NCI-H526 treated with DMSO at 0.1 percent for 48 hours (cell line): ENCODE measurements at regions not wholly inside any gene's neighbourhood (a gene's known extent, or its start where the extent isn't known, plus 50 kb on each side); places are given as distances from the start of the nearest gene placed in this dataset.

ENCODE experiments used
- DNase-seq: peaks from one replicate; lab custom pipeline; 2025; lab: John Stamatoyannopoulos, UW

DNA sequence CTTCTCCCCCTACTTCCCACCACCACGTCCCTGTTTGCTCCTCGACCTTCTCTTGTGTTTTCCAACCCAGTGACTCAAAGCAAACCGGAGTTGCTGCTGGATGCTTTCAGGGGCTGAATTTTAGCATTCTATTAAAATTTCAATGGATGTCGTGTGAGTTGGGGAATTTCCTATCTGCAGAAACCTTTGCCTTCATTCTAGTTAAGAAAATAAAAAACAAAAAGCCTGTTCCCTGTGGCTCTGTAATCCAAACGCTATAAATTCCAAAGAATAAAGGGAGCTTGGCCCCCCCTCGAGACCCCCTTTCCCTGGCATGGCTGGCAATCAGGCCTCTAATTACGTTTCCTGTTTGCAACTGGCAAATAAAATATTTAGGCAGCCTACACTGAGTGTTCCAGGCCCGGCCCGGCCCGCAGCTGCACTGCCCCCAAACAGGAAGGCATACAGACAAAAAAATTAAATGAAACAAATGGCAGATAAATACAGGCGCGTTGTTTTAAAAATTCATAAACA is 139.4 kb upstream of the PPP1R26 start:
- no peak for DNase-seq

DNA sequence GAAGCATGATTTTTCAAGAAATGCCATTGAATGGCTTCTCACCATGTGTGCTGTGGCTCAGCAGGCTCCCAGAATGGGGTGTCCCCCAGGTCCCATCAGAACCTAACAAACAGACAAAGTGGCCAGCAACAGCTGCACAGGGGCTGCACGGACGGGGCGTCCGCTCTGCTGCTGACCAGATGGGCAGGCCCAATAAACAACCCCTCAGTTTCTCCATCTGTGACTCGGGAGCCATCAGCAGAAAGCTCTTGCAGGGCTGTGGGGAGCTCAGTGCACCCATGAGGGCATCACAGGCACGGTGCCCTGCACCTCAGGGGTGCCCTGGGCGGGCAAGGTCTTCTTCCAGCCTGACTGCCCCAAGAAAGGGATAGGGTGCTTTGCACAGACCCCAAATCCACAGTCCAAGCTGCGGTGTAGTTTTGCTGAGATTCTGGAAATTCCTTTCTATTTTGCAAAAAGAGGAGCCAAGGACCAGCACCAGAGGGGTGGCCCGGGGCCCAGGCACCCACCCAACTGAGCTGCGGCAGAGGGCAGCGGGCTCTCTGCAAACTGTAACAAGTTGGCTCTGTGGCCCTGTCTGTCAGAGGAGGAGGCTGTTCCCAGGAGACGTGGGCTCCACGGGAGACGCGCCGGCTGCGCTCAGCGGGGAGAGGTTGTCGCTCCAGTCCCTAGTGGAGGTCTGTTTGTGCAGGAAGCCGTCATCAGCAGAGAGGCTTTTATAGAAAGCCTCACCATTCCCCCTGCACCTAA is 138.7 kb upstream of the PPP1R26 start:
- DNase-seq: no peak

- DNase-seq: no peak
These were observed 137.9 kb upstream of the PPP1R26 start for GRCh38 chr9:135341612-135342169.

GRCh38 chr9:135342206-135343130 is 137.1 kb upstream of the PPP1R26 start:
- no peak for DNase-seq

GRCh38 chr9:135343136-135343535 is 136.4 kb upstream of the PPP1R26 start:
- DNase-seq: no peak

DNA sequence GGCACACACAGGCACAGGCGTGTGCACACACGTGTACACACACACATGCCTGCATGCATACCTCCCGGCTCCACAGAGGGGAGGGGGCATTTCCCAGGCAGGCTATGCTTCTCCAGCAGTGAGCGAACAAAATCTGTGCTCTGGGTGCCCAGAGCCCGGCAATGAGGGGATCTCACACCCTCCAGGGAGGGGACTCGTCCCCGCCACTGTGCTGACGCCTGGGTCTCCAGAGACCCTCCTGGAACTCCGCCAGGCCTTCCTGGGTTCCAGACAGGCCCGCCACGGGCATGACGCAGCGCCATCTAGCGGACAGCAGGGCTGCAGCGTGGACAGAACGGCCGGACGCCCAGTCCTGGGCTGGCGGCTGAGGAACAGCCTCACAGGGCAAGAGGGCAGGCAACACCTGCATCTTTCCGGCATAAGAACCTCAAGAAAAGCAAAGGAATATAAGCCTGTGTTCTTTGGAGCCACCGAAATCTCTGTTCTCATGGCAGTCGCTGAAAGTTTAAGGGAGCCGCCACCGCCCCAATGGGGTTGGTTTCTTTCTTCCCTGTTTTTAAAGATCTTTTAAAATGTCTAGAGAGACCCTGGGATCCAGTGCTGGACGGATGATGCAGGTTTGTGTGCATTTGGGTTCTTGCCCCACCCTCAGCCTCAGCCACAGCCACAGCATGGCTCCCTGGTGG is 135.6 kb upstream of the PPP1R26 start:
- DNase-seq: no peak

GRCh38 chr9:135344523-135344901 is 135.1 kb upstream of the PPP1R26 start:
- DNase-seq: no peak

DNA sequence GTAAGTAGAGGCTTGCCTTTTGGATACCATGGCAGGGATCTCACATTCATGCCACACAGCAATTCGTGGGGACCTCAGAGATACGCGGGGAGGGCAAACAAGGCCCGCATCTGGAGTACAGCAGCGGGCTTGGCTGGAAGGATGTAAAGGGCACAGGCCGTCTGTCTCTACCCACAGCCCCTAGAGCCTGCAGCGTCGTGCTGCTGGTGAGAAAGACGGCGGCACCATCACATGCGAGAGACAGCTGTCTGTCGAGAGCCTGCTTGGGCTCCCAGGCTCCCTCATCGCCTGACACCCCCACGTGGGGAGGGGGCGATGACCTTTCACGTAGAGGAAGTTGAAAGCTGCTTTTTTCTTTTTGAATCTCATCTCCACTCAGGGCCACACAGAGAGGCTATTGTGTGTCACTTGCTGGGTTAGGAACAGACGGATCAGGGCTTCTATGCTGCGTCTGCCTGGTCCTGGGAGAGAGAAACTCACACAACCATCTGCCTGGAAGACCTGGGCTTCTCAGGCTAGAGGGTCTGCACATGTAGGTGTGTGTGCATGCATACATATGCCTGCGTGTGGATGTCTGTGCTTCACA is 134.6 kb upstream of the PPP1R26 start:
- DNase-seq: no peak

GRCh38 chr9:135345775-135346433 is 133.7 kb upstream of the PPP1R26 start:
- no peak for DNase-seq

DNA sequence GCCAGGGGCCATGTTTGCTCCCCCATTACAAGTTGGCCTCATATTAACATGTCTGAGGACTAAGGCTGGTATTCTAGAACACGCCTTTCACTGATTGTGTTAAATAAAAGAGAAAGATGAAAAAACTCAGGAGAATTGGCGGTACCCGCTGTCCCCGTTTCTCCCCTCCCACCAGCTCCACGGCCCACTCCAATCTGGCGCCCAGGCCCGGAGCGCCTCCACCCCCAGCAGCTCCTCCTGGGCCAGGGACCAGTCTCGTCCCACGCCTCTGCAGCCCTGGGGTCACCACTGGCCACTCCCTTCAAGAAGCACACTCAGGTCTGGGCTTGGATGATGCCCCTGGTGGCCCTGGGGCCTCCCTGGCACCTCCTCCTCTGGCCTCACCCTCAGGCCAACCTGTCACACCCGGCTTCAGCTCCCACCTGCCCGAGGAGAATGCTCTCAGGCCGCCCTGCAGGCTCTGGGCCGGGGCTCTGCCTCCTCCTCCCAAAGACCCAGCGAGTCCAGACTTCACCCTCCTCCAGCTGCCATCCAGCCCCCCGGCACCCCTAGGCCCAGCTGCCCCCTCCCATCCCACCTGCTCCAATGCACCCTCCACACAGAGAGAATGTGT is 133.0 kb upstream of the PPP1R26 start:
- DNase-seq: no peak

DNA sequence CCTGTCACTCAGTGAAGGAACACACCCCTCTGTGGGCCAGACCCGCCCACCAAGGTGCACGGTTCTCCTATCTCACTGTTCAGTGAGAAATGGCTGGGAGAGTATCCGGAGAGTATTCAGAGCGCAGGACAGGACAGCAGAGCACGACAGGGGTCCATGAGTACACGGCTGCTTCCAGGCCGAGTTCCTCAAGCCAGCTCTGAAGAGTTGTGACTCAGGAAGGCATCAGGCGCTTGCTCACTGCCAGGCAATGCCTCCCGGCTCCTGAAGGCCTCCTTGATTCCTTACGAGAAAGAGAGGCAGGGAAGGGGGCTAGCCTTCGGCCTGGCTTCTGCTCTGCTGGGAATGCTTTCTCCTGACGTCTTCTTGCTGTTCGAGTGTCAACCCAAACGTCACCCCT is 132.1 kb upstream of the PPP1R26 start:
- no peak for DNase-seq

- no peak for DNase-seq
These were observed 131.3 kb upstream of the PPP1R26 start for GRCh38 chr9:135348076-135348787.

DNA sequence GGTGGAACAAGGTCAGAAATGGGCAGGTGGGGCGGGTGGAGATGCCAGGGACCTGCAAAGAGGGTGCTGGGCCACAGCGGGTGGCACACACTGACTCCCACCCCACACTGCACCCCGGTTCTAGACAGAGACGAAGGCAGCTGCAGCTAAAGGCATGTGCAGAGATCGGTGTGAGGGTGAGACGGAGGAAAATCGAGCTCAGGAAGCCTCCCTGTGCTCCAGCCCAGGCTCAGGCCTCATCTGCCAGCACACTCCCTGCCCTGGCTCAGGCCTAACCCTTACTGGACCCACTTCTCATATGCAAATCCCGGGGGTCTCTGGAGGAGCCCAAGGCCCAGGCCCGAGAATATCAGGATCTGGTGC is 130.8 kb upstream of the PPP1R26 start:
- no peak for DNase-seq

- DNase-seq: no peak
These were observed 130.2 kb upstream of the PPP1R26 start for GRCh38 chr9:135349212-135350002.

- DNase-seq: no peak
These were observed 129.6 kb upstream of the PPP1R26 start for GRCh38 chr9:135350003-135350315.

DNA sequence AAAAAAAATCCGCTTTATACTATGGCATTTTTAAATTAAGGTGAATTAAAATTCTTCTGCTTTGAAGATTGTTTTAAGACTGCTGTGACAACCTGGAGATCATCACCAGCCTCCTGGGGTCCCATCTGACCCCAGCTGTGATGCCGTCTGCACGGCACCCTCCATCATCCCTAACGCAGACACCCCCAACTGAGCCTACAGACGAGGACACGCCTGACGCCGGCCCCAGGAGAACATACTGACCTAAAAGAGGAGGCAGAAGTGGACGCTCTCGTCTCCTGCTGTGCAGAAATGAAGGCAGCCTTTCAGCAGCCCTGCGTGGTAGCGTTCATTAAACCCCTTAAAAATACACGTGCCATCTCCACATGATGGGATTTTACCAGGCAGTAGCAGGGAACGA is 125.6 kb upstream of the PPP1R26 start:
- DNase-seq: no peak

- no peak for DNase-seq
These were observed 124.0 kb upstream of the PPP1R26 start for GRCh38 chr9:135355521-135356011.

- no peak for DNase-seq
These were observed 123.6 kb upstream of the PPP1R26 start for GRCh38 chr9:135356021-135356420.

DNA sequence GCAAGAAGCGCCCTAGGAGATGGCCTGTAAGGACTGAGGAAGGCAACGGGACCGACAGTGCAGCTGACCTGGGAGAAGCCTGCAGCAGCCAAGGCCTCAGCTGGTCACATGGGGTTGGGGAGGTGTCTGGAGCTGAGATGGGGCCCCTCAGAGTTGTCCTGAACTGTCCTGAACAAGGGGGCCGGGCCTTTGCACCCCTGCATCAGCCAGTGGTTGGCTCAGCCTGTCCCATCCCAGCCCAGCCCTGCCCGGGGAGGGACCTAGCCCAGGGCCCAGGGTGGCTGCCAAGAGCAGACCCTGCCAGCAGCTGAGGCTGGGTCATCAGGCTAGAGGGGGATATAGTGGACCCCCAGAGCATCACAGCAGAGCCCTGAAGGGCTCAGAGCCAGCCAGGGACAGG is 122.8 kb upstream of the PPP1R26 start:
- no peak for DNase-seq
